ES-I3 (cell line): ENCODE measurements at regions not wholly inside any gene's neighbourhood (a gene's known extent, or its start where the extent isn't known, plus 50 kb on each side); places are given as distances from the start of the nearest gene placed in this dataset.

Experiments
- H3K36me3 ChIP-seq: 2 replicates; pipeline ENCODE4 v1.6.1; 2013; ENCODE audit warnings: mild to moderate bottlenecking, low read length, control low read depth, moderate library complexity; ENCODE audit not compliant: insufficient read depth
- H3K4me1 ChIP-seq: 2 replicates; pipeline ENCODE4 v1.6.1; 2013; ENCODE audit warnings: mild to moderate bottlenecking, control low read depth, low read length; ENCODE audit not compliant: insufficient read depth
- H3K9ac ChIP-seq: 2 replicates; pipeline ENCODE4 v1.6.1; 2013; ENCODE audit warnings: low read depth, mild to moderate bottlenecking, low read length, moderate library complexity
- H3K9me3 ChIP-seq: 2 replicates; pipeline ENCODE4 v1.6.1; 2013; ENCODE audit warnings: mild to moderate bottlenecking, low read length, moderate library complexity; ENCODE audit not compliant: control insufficient read depth, insufficient read depth

GRCh38 chr5:56715986-56716385 lies 99.4 kb upstream of the MAP3K1 start:
- Histone ChIP-seq H3K36me3 (no peaks in the 10 kb centered on the region), H3K9ac (no peak overlapping the region), H3K9me3 (no peaks in the 10 kb centered on the region), H3K4me1 (peaks cover 21% of the 10 kb centered on the region)

GRCh38 chr5:56712895-56713591 lies 102.3 kb upstream of the MAP3K1 start:
- Histone ChIP-seq H3K9ac (no peak overlapping the region), H3K36me3 (no peaks in the 10 kb centered on the region), H3K9me3 (no peaks in the 10 kb centered on the region), H3K4me1 (peaks cover 17% of the 10 kb centered on the region)

- H3K9ac ChIP-seq = no peak overlapping the region
- no peaks in the 10 kb centered on the region; the same call in 1 of the 2 replicates for H3K9me3 ChIP-seq
- no peaks in the 10 kb centered on the region for H3K36me3 ChIP-seq
- peaks cover 6% of the 10 kb centered on the region; the same call in 1 of the 2 replicates for H3K4me1 ChIP-seq
Observed at GRCh38 chr5:56710826-56711590, 104.3 kb upstream of the MAP3K1 start.

GRCh38 chr5:56706504-56706903 lies 108.8 kb upstream of the MAP3K1 start:
- H3K9ac ChIP-seq = no peak overlapping the region
- H3K9me3 ChIP-seq = no peaks in the 10 kb centered on the region; the same call in 1 of the 2 replicates
- no peaks in the 10 kb centered on the region for H3K4me1 ChIP-seq
- no peaks in the 10 kb centered on the region for H3K36me3 ChIP-seq

- Histone ChIP-seq H3K9ac (no peak overlapping the region), H3K9me3 (no peaks in the 10 kb centered on the region; the same call in 1 of the 2 replicates)
Observed at GRCh38 chr5:56705217-56705616, 110.1 kb upstream of the MAP3K1 start.

GRCh38 chr5:56703952-56704351 lies 111.4 kb upstream of the MAP3K1 start:
- no peak overlapping the region for H3K9ac ChIP-seq
- H3K9me3 ChIP-seq = no peaks in the 10 kb centered on the region; the same call in 1 of the 2 replicates
- H3K4me1 ChIP-seq = peaks cover 6% of the 10 kb centered on the region
- H3K36me3 ChIP-seq = no peaks in the 10 kb centered on the region

More at GRCh38 chr5:56705217-56705616, 110.1 kb upstream of the MAP3K1 start:
- Histone ChIP-seq H3K4me1 (no peaks in the 10 kb centered on the region), H3K36me3 (no peaks in the 10 kb centered on the region)

GRCh38 chr5:56700711-56701110 lies 114.6 kb upstream of the MAP3K1 start:
- Histone ChIP-seq H3K9ac (no peak overlapping the region), H3K36me3 (no peaks in the 10 kb centered on the region), H3K9me3 (no peaks in the 10 kb centered on the region), H3K4me1 (peaks cover 13% of the 10 kb centered on the region)

- H3K9me3 ChIP-seq = no peaks in the 10 kb centered on the region
- H3K36me3 ChIP-seq = no peaks in the 10 kb centered on the region
- H3K4me1 ChIP-seq = peaks cover 13% of the 10 kb centered on the region
- H3K9ac ChIP-seq = no peak overlapping the region
Observed at GRCh38 chr5:56699538-56699937, 115.8 kb upstream of the MAP3K1 start.

- H3K36me3 ChIP-seq = no peaks in the 10 kb centered on the region
- no peaks in the 10 kb centered on the region for H3K9me3 ChIP-seq
- no peak overlapping the region for H3K9ac ChIP-seq
- peaks cover 13% of the 10 kb centered on the region for H3K4me1 ChIP-seq
Observed at GRCh38 chr5:56698463-56699381, 116.6 kb upstream of the MAP3K1 start.

- no peaks in the 10 kb centered on the region for H3K9me3 ChIP-seq
- peaks cover 13% of the 10 kb centered on the region for H3K4me1 ChIP-seq
- H3K36me3 ChIP-seq = no peaks in the 10 kb centered on the region
- no peak overlapping the region for H3K9ac ChIP-seq
Observed at GRCh38 chr5:56696900-56697299, 118.4 kb upstream of the MAP3K1 start.

GRCh38 chr5:56693220-56693579 lies 122.1 kb upstream of the MAP3K1 start:
- H3K9ac ChIP-seq = no peak overlapping the region
- H3K9me3 ChIP-seq = no peaks in the 10 kb centered on the region
- no peaks in the 10 kb centered on the region for H3K4me1 ChIP-seq
- H3K36me3 ChIP-seq = no peaks in the 10 kb centered on the region

GRCh38 chr5:56692359-56693219 lies 122.8 kb upstream of the MAP3K1 start:
- Histone ChIP-seq H3K36me3 (no peaks in the 10 kb centered on the region), H3K4me1 (no peaks in the 10 kb centered on the region; the same call in 1 of the 2 replicates), H3K9me3 (no peaks in the 10 kb centered on the region), H3K9ac (no peak overlapping the region)

- no peaks in the 10 kb centered on the region; the same call in 1 of the 2 replicates for H3K4me1 ChIP-seq
- H3K36me3 ChIP-seq = no peaks in the 10 kb centered on the region
- H3K9ac ChIP-seq = no peak overlapping the region
- H3K9me3 ChIP-seq = peaks cover 2% of the 10 kb centered on the region; the same call in 1 of the 2 replicates
Observed at GRCh38 chr5:56688402-56688801, 126.9 kb upstream of the MAP3K1 start.
